SK-N-SH (cell line): ENCODE measurements at regions not wholly inside any gene's neighbourhood (a gene's known extent, or its start where the extent isn't known, plus 50 kb on each side); places are given as distances from the start of the nearest gene placed in this dataset.

Experiments
- CHD2 ChIP-seq: fragments of 150-350 bp; IDR thresholded peaks from 2 replicates; pipeline ENCODE4 v1.6.1; 2018; ENCODE audit warnings: low read length; ENCODE audit not compliant: partially characterized antibody
- CTCF ChIP-seq: fragments of 200-600 bp; sonication (generic); IDR thresholded peaks from 2 replicates; pipeline ENCODE4 v1.6.1; 2017; ENCODE audit warnings: antibody characterized with exemption, mild to moderate bottlenecking, moderate library complexity
- EP300 ChIP-seq, 2 experiments: IDR thresholded peaks; 2 replicates each; pipeline versions ENCODE4 v1.4.0 to v1.6.1; 2012; ENCODE audit warnings: borderline replicate concordance in 1 of 2, low read depth in 1 of 2, low read length in 1 of 2
- EZH2phosphoT487 ChIP-seq: fragments of 200-600 bp; sonication (generic); IDR thresholded peaks from 2 replicates; pipeline ENCODE4 v1.6.1; 2017; ENCODE audit warnings: low read depth, mixed run types, mild to moderate bottlenecking, antibody characterized with exemption, moderate library complexity, borderline replicate concordance
- GABPA ChIP-seq: IDR thresholded peaks from 2 replicates; pipeline ENCODE4 v1.4.0; 2012; ENCODE audit warnings: low read depth, mild to moderate bottlenecking
- JUND ChIP-seq: IDR thresholded peaks from 2 replicates; pipeline ENCODE4 v1.4.0; 2012
- MAX ChIP-seq: IDR thresholded peaks from 2 replicates; pipeline ENCODE4 v1.4.0; 2012; ENCODE audit warnings: low read depth
- MXI1 ChIP-seq: IDR thresholded peaks from 2 replicates; pipeline ENCODE4 v1.6.1; 2012; ENCODE audit warnings: mild to moderate bottlenecking, low read depth, low read length, improper control_type of control experiment
- POLR2AphosphoS5 ChIP-seq: IDR thresholded peaks from 2 replicates; pipeline ENCODE4 v1.6.1; 2012; ENCODE audit warnings: low read depth, low read length
- RCOR1 ChIP-seq: fragments of 150-350 bp; IDR thresholded peaks from 2 replicates; pipeline ENCODE4 v1.6.1; 2017; ENCODE audit warnings: antibody characterized with exemption, low read length
- REST ChIP-seq: IDR thresholded peaks from 2 replicates; pipeline ENCODE4 v1.6.1; 2012; ENCODE audit warnings: mild to moderate bottlenecking, low read depth, low read length, moderate library complexity
- SMC3 ChIP-seq: IDR thresholded peaks from 2 replicates; pipeline ENCODE4 v1.6.1; 2012; ENCODE audit warnings: low read depth, low read length, improper control_type of control experiment
- USF1 ChIP-seq: IDR thresholded peaks from 2 replicates; pipeline ENCODE4 v1.4.0; 2012; ENCODE audit warnings: low read depth, borderline replicate concordance
- YY1 ChIP-seq: IDR thresholded peaks from 2 replicates; pipeline ENCODE4 v1.4.0; 2012; ENCODE audit warnings: low read depth, mild to moderate bottlenecking

- no peak for TF ChIP-seq CTCF
- TF ChIP-seq EZH2phosphoT487 = no peak
- TF ChIP-seq POLR2AphosphoS5 = no peak; the same call in 1 of the 2 replicates
- peak in 1 of 2 experiments; percentile 62; a peak in 1 of 4 replicates for TF ChIP-seq EP300 (IDR thresholded peaks at IDR 0.05; ENCODE audit: borderline replicate concordance in 1 of 2, low read depth in 1 of 2, low read length in 1 of 2)
- TF ChIP-seq MXI1 = no peak
- TF ChIP-seq USF1 = no peak
- no peak for TF ChIP-seq GABPA
- TF ChIP-seq RCOR1 = no peak
- no peak for TF ChIP-seq REST
- no peak for TF ChIP-seq YY1
- TF ChIP-seq MAX = no peak
- no peak for TF ChIP-seq SMC3
- TF ChIP-seq JUND = peak; percentile 46; the same call in 1 of the 2 replicates
- TF ChIP-seq CHD2 = no peak
Measured at GRCh38 chr13:34155931-34156607, 338.1 kb downstream of the RFC3 start.
